ENCODE measurements at regions not wholly inside any gene's neighbourhood (a gene's known extent, or its start where the extent isn't known, plus 50 kb on each side); places are given as distances from the start of the nearest gene placed in this dataset.

- no peak for TF ChIP-seq FOXP2 (optimal IDR thresholded peaks at IDR 0.05; ENCODE audit: borderline replicate concordance, extremely low read depth, extremely low read length, insufficient read depth)
- no peak for TF ChIP-seq TAF1 (IDR thresholded peaks at IDR 0.05; ENCODE audit: borderline replicate concordance, insufficient read depth, low read length)
- TF ChIP-seq REST (IDR thresholded peaks at IDR 0.05; ENCODE audit: insufficient read depth in 1 of 2, low read depth in 2 of 2, low read length in 2 of 2) = no peak
- no peak for TF ChIP-seq SIN3A (IDR thresholded peaks at IDR 0.05; ENCODE audit: borderline replicate concordance, insufficient read depth, low read length)
Observed at GRCh38 chr10:44249490-44249889, 135.4 kb downstream of the CXCL12 start.

- no peak for TF ChIP-seq REST (IDR thresholded peaks at IDR 0.05; ENCODE audit: insufficient read depth in 1 of 2, low read depth in 2 of 2, low read length in 2 of 2)
- TF ChIP-seq POLR2AphosphoS5 (IDR thresholded peaks at IDR 0.05; ENCODE audit: low read depth, low read length) = no peak
- no peak for TF ChIP-seq SIN3A (IDR thresholded peaks at IDR 0.05; ENCODE audit: borderline replicate concordance, insufficient read depth, low read length)
- TF ChIP-seq FOXP2 (optimal IDR thresholded peaks at IDR 0.05; ENCODE audit: borderline replicate concordance, extremely low read depth, extremely low read length, insufficient read depth) = no peak
- TF ChIP-seq TAF1 (IDR thresholded peaks at IDR 0.05; ENCODE audit: borderline replicate concordance, insufficient read depth, low read length) = no peak
Observed at GRCh38 chr10:44245601-44245938, 139.3 kb downstream of the CXCL12 start.

- TF ChIP-seq FOXP2 (optimal IDR thresholded peaks at IDR 0.05; ENCODE audit: borderline replicate concordance, extremely low read depth, extremely low read length, insufficient read depth) (no peak), TAF1 (IDR thresholded peaks at IDR 0.05; ENCODE audit: borderline replicate concordance, insufficient read depth, low read length) (no peak), REST (IDR thresholded peaks at IDR 0.05; ENCODE audit: insufficient read depth in 1 of 2, low read depth in 2 of 2, low read length in 2 of 2) (no peak), POLR2AphosphoS5 (IDR thresholded peaks at IDR 0.05; ENCODE audit: low read depth, low read length) (no peak), SIN3A (IDR thresholded peaks at IDR 0.05; ENCODE audit: borderline replicate concordance, insufficient read depth, low read length) (no peak)
Observed at GRCh38 chr10:44244745-44245600, 139.9 kb downstream of the CXCL12 start.

- TF ChIP-seq SIN3A (IDR thresholded peaks at IDR 0.05; ENCODE audit: borderline replicate concordance, insufficient read depth, low read length) (no peak), FOXP2 (optimal IDR thresholded peaks at IDR 0.05; ENCODE audit: borderline replicate concordance, extremely low read depth, extremely low read length, insufficient read depth) (no peak), REST (IDR thresholded peaks at IDR 0.05; ENCODE audit: insufficient read depth in 1 of 2, low read depth in 2 of 2, low read length in 2 of 2) (no peak), POLR2AphosphoS5 (IDR thresholded peaks at IDR 0.05; ENCODE audit: low read depth, low read length) (no peak), TAF1 (IDR thresholded peaks at IDR 0.05; ENCODE audit: borderline replicate concordance, insufficient read depth, low read length) (no peak)
Observed at GRCh38 chr10:44243851-44244510, 140.9 kb downstream of the CXCL12 start.
